ENCODE measurements at regions not wholly inside any gene's neighbourhood (a gene's known extent, or its start where the extent isn't known, plus 50 kb on each side); places are given as distances from the start of the nearest gene placed in this dataset.

- peak; percentile 11 to 20 for DNase-seq (ENCODE audit: low read depth in 2 of 2)
Measured at GRCh38 chr6:156564127-156564806, 212.9 kb upstream of the ARID1B start.

GRCh38 chr6:156563714-156564113 lies 213.5 kb upstream of the ARID1B start:
- DNase-seq (ENCODE audit: low read depth in 2 of 2) = no peak

- DNase-seq (ENCODE audit: low read depth in 2 of 2) = no peak
Measured at GRCh38 chr6:156562636-156563035, 214.5 kb upstream of the ARID1B start.

- no peak for DNase-seq (ENCODE audit: low read depth in 2 of 2)
Measured at GRCh38 chr6:156562019-156562418, 215.2 kb upstream of the ARID1B start.

GRCh38 chr6:156560476-156560875 lies 216.7 kb upstream of the ARID1B start:
- DNase-seq (ENCODE audit: low read depth in 2 of 2) = no peak

- no peak for DNase-seq (ENCODE audit: low read depth in 2 of 2)
Measured at GRCh38 chr6:156559162-156559690, 218.0 kb upstream of the ARID1B start.

- DNase-seq (ENCODE audit: low read depth in 2 of 2) = no peak
Measured at GRCh38 chr6:156557911-156558259, 219.3 kb upstream of the ARID1B start.

GRCh38 chr6:156557251-156557910 lies 219.8 kb upstream of the ARID1B start:
- DNase-seq (ENCODE audit: low read depth in 2 of 2) = peak; percentile 3 to 4

GRCh38 chr6:156556811-156557210 lies 220.4 kb upstream of the ARID1B start:
- no peak for DNase-seq (ENCODE audit: low read depth in 2 of 2)

- DNase-seq (ENCODE audit: low read depth in 2 of 2) = no peak
Measured at GRCh38 chr6:156555116-156555515, 222.1 kb upstream of the ARID1B start.

GRCh38 chr6:156554160-156554559 lies 223.0 kb upstream of the ARID1B start:
- no peak for DNase-seq (ENCODE audit: low read depth in 2 of 2)

GRCh38 chr6:156552849-156553248 lies 224.3 kb upstream of the ARID1B start:
- no peak for DNase-seq (ENCODE audit: low read depth in 2 of 2)

GRCh38 chr6:156550949-156551348 lies 226.2 kb upstream of the ARID1B start:
- no peak for DNase-seq (ENCODE audit: low read depth in 2 of 2)

- no peak for DNase-seq (ENCODE audit: low read depth in 2 of 2)
Measured at GRCh38 chr6:156545931-156546330, 231.2 kb upstream of the ARID1B start.

- no peak for DNase-seq (ENCODE audit: low read depth in 2 of 2)
Measured at GRCh38 chr6:156545021-156545420, 232.2 kb upstream of the ARID1B start.

- no peak for DNase-seq (ENCODE audit: low read depth in 2 of 2)
Measured at GRCh38 chr6:156544046-156544445, 233.1 kb upstream of the ARID1B start.

GRCh38 chr6:156543431-156543830 lies 233.7 kb upstream of the ARID1B start:
- DNase-seq (ENCODE audit: low read depth in 2 of 2) = no peak

GRCh38 chr6:156538875-156539660 lies 238.1 kb upstream of the ARID1B start:
- DNase-seq (ENCODE audit: low read depth in 2 of 2) = no peak

GRCh38 chr6:156534594-156534993 lies 242.6 kb upstream of the ARID1B start:
- no peak for DNase-seq (ENCODE audit: low read depth in 2 of 2)

GRCh38 chr6:156533872-156534524 lies 243.2 kb upstream of the ARID1B start:
- no peak for DNase-seq (ENCODE audit: low read depth in 2 of 2)

- DNase-seq (ENCODE audit: low read depth in 2 of 2) = no peak
Measured at GRCh38 chr6:156526081-156526480, 251.1 kb upstream of the ARID1B start.

- no peak for DNase-seq (ENCODE audit: low read depth in 2 of 2)
Measured at GRCh38 chr6:156525541-156525940, 251.6 kb upstream of the ARID1B start.

All from fibroblast of skin of left quadriceps (primary cell).